Activated CD4-positive, alpha-beta T cell treated with anti-CD3 and anti-CD28 coated beads, Interleukin-2, amount 50 U/mL, for 24 hours (primary cell): ENCODE measurements at regions not wholly inside any gene's neighbourhood (a gene's known extent, or its start where the extent isn't known, plus 50 kb on each side); places are given as distances from the start of the nearest gene placed in this dataset.
"Not testable (repeated sequence)": the region's sequence is repeated elsewhere in the genome, so short reads cannot be mapped to it uniquely, and the experiment has no call there.

Experiments
- DNase-seq, 2 donors: peaks; one replicate each; pipeline ENCODE4 v3.0.0-alpha.2; 2020; ENCODE audit warnings: low read depth in 1 of 2, low spot score in 1 of 2

GRCh38 chr6:147667082-147667481 is 158.6 kb downstream of the SAMD5 start:
- no peak for DNase-seq

- no peak for DNase-seq
These were observed 165.6 kb downstream of the SAMD5 start for GRCh38 chr6:147674099-147674498.

- DNase-seq, result no peak
These were observed 166.3 kb downstream of the SAMD5 start for GRCh38 chr6:147674794-147675193.

GRCh38 chr6:147675281-147675680 is 166.8 kb downstream of the SAMD5 start:
- DNase-seq, result no peak

- DNase-seq, result no peak
These were observed 168.2 kb downstream of the SAMD5 start for GRCh38 chr6:147676495-147677199.

- no peak for DNase-seq
These were observed 169.2 kb downstream of the SAMD5 start for GRCh38 chr6:147677647-147678046.

- no peak for DNase-seq
These were observed 169.8 kb downstream of the SAMD5 start for GRCh38 chr6:147678253-147678652.

GRCh38 chr6:147684906-147685305 is 176.4 kb downstream of the SAMD5 start:
- no peak for DNase-seq

- no peak for DNase-seq
These were observed 180.9 kb downstream of the SAMD5 start for GRCh38 chr6:147689398-147689797.

- DNase-seq, result no peak
These were observed 183.0 kb downstream of the SAMD5 start for GRCh38 chr6:147691446-147691845.

GRCh38 chr6:147693181-147693580 is 184.7 kb downstream of the SAMD5 start:
- DNase-seq, result no peak

GRCh38 chr6:147694556-147694955 is 186.1 kb downstream of the SAMD5 start:
- DNase-seq, result not testable (repeated sequence)

GRCh38 chr6:147695819-147696218 is 187.3 kb downstream of the SAMD5 start:
- no peak for DNase-seq

GRCh38 chr6:147699140-147699539 is 190.7 kb downstream of the SAMD5 start:
- DNase-seq, result no peak

GRCh38 chr6:147699637-147700036 is 191.1 kb downstream of the SAMD5 start:
- no peak for DNase-seq

GRCh38 chr6:147700436-147701209 is 192.1 kb downstream of the SAMD5 start:
- DNase-seq, result no peak

GRCh38 chr6:147704691-147705090 is 196.2 kb downstream of the SAMD5 start:
- no peak for DNase-seq

GRCh38 chr6:147707524-147707923 is 199.0 kb downstream of the SAMD5 start:
- DNase-seq, result no peak

- DNase-seq, result no peak
These were observed 199.7 kb downstream of the SAMD5 start for GRCh38 chr6:147708170-147708569.

GRCh38 chr6:147709396-147710272 is 201.1 kb downstream of the SAMD5 start:
- DNase-seq, result no peak

GRCh38 chr6:147710890-147711289 is 202.4 kb downstream of the SAMD5 start:
- no peak for DNase-seq

GRCh38 chr6:147711476-147711875 is 203.0 kb downstream of the SAMD5 start:
- no peak for DNase-seq
